ENCODE measurements at regions not wholly inside any gene's neighbourhood (a gene's known extent, or its start where the extent isn't known, plus 50 kb on each side); places are given as distances from the start of the nearest gene placed in this dataset.

DNA sequence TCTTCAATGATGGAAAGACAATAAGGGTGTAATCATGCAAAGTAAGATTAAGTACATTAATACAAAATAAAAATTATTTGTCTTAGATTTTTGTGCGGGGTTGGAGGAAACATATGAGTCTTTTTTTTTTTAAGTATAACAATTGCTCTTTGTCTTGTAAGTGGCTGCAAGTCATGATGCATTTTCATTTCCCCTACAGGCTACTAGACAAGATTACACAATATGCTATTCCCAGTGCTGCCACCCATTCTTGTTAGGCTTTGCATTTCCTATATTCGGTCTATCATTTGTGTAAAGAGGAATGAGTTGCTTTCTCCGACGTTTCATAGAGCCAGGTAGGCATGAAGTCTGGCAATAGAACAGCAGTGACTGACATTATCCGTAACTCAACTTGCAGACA lies 294.2 kb upstream of the CYLC2 start:
- no peaks in the 10 kb centered on the region for H3K27me3 ChIP-seq (ENCODE audit: control insufficient read depth in 4 of 4, insufficient read depth in 4 of 4, low read length in 3 of 4)
- no peak overlapping the region for H3K4me3 ChIP-seq (ENCODE audit: low read depth in 1 of 3, low read length in 3 of 3)
- H3K27ac ChIP-seq (ENCODE audit: low read depth in 1 of 2, low read length in 2 of 2), result no peak overlapping the region
- WGBS, result 67% methylated on average over 5 of the region's 5 CpGs
- no peak for DNase-seq (ENCODE audit: low spot score)
- H3K4me1 ChIP-seq (ENCODE audit: control insufficient read depth in 4 of 4, insufficient read depth in 4 of 4, low read length in 3 of 4), result no peaks in the 10 kb centered on the region
- peaks cover 0 to 4% (median 0%) of the 10 kb centered on the region in 4 donors for H3K9me3 ChIP-seq (ENCODE audit: control insufficient read depth in 4 of 4, low read length in 3 of 4)
- no peak overlapping the region for H3K9ac ChIP-seq (ENCODE audit: low read depth in 1 of 2, low read length in 2 of 2)
- H3K36me3 ChIP-seq (ENCODE audit: control insufficient read depth in 4 of 4, insufficient read depth in 3 of 4, low read depth in 1 of 4, low read length in 3 of 4), result no peaks in the 10 kb centered on the region
- TF ChIP-seq HNF4A (conservative IDR thresholded peaks at IDR 0.05), result no peak
- no peak for TF ChIP-seq RXRA (IDR thresholded peaks at IDR 0.05)
- TF ChIP-seq TAF1 (conservative IDR thresholded peaks at IDR 0.05), result no peak
- TF ChIP-seq YY1 (IDR thresholded peaks at IDR 0.05), result no peak
- TF ChIP-seq, protein P1, sequence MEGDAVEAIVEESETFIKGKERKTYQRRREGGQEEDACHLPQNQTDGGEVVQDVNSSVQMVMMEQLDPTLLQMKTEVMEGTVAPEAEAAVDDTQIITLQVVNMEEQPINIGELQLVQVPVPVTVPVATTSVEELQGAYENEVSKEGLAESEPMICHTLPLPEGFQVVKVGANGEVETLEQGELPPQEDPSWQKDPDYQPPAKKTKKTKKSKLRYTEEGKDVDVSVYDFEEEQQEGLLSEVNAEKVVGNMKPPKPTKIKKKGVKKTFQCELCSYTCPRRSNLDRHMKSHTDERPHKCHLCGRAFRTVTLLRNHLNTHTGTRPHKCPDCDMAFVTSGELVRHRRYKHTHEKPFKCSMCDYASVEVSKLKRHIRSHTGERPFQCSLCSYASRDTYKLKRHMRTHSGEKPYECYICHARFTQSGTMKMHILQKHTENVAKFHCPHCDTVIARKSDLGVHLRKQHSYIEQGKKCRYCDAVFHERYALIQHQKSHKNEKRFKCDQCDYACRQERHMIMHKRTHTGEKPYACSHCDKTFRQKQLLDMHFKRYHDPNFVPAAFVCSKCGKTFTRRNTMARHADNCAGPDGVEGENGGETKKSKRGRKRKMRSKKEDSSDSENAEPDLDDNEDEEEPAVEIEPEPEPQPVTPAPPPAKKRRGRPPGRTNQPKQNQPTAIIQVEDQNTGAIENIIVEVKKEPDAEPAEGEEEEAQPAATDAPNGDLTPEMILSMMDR (IDR thresholded peaks at IDR 0.05; ENCODE audit: low read depth, low read length, missing input control), result no peak
- no peak for TF ChIP-seq HNF4G (IDR thresholded peaks at IDR 0.05)
- no peak for TF ChIP-seq SP1 (IDR thresholded peaks at IDR 0.05)
- TF ChIP-seq NR2F2 (IDR thresholded peaks at IDR 0.05), result no peak
- TF ChIP-seq, protein P2, sequence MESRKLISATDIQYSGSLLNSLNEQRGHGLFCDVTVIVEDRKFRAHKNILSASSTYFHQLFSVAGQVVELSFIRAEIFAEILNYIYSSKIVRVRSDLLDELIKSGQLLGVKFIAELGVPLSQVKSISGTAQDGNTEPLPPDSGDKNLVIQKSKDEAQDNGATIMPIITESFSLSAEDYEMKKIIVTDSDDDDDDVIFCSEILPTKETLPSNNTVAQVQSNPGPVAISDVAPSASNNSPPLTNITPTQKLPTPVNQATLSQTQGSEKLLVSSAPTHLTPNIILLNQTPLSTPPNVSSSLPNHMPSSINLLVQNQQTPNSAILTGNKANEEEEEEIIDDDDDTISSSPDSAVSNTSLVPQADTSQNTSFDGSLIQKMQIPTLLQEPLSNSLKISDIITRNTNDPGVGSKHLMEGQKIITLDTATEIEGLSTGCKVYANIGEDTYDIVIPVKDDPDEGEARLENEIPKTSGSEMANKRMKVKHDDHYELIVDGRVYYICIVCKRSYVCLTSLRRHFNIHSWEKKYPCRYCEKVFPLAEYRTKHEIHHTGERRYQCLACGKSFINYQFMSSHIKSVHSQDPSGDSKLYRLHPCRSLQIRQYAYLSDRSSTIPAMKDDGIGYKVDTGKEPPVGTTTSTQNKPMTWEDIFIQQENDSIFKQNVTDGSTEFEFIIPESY (IDR thresholded peaks at IDR 0.05), result no peak
- TF ChIP-seq EGR1 (IDR thresholded peaks at IDR 0.05; ENCODE audit: low read depth in 2 of 2), result no peak
- TF ChIP-seq FOXA2 (IDR thresholded peaks at IDR 0.05), result no peak
- TF ChIP-seq, protein P3, sequence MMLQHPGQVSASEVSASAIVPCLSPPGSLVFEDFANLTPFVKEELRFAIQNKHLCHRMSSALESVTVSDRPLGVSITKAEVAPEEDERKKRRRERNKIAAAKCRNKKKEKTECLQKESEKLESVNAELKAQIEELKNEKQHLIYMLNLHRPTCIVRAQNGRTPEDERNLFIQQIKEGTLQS (IDR thresholded peaks at IDR 0.05), result no peak
- TF ChIP-seq, protein P4, sequence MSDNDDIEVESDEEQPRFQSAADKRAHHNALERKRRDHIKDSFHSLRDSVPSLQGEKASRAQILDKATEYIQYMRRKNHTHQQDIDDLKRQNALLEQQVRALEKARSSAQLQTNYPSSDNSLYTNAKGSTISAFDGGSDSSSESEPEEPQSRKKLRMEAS (IDR thresholded peaks at IDR 0.05), result no peak
- no peak for TF ChIP-seq GABPA (IDR thresholded peaks at IDR 0.05 in 1 of 2, conservative IDR thresholded peaks at IDR 0.05 in 1 of 2)
- no peak for TF ChIP-seq RAD21 (IDR thresholded peaks at IDR 0.05)
- TF ChIP-seq JUND (IDR thresholded peaks at IDR 0.05), result no peak
- TF ChIP-seq, protein P5, sequence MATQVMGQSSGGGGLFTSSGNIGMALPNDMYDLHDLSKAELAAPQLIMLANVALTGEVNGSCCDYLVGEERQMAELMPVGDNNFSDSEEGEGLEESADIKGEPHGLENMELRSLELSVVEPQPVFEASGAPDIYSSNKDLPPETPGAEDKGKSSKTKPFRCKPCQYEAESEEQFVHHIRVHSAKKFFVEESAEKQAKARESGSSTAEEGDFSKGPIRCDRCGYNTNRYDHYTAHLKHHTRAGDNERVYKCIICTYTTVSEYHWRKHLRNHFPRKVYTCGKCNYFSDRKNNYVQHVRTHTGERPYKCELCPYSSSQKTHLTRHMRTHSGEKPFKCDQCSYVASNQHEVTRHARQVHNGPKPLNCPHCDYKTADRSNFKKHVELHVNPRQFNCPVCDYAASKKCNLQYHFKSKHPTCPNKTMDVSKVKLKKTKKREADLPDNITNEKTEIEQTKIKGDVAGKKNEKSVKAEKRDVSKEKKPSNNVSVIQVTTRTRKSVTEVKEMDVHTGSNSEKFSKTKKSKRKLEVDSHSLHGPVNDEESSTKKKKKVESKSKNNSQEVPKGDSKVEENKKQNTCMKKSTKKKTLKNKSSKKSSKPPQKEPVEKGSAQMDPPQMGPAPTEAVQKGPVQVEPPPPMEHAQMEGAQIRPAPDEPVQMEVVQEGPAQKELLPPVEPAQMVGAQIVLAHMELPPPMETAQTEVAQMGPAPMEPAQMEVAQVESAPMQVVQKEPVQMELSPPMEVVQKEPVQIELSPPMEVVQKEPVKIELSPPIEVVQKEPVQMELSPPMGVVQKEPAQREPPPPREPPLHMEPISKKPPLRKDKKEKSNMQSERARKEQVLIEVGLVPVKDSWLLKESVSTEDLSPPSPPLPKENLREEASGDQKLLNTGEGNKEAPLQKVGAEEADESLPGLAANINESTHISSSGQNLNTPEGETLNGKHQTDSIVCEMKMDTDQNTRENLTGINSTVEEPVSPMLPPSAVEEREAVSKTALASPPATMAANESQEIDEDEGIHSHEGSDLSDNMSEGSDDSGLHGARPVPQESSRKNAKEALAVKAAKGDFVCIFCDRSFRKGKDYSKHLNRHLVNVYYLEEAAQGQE (IDR thresholded peaks at IDR 0.05), result no peak
- no peak for TF ChIP-seq FOXA1 (IDR thresholded peaks at IDR 0.05)

Data from liver (tissue), 8 donors.